NCI-H187 (cell line): ENCODE measurements at regions not wholly inside any gene's neighbourhood (a gene's known extent, or its start where the extent isn't known, plus 50 kb on each side); places are given as distances from the start of the nearest gene placed in this dataset.
A peak's percentile ranks its signal among the peaks of the same experiment; 100 is the strongest.
"Not testable (repeated sequence)": the region's sequence is repeated elsewhere in the genome, so short reads cannot be mapped to it uniquely, and the experiment has no call there.

Source experiments
- DNase-seq, 2 experiments: peaks; one replicate each; lab custom pipeline; 2025; lab: John Stamatoyannopoulos, UW

DNA sequence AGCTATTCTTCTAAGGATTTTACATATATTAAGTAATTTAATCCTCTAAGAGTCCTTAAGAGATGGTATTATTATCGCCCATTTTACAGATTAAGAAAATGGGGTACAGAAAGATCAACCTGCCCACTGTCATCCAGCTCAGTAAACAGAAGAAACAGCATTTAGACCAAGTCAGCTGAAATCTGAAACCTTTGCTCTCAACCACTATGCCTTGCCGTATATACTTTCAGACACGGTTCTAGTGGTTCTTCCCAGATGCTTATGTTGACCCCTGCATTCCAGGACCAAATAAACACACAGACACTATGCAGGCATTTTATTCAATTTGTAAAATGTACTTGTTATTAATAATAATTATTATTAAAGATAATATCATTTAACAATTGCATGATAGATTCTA is 854.8 kb downstream of the KCNJ2 start:
- DNase-seq = no peak

DNA sequence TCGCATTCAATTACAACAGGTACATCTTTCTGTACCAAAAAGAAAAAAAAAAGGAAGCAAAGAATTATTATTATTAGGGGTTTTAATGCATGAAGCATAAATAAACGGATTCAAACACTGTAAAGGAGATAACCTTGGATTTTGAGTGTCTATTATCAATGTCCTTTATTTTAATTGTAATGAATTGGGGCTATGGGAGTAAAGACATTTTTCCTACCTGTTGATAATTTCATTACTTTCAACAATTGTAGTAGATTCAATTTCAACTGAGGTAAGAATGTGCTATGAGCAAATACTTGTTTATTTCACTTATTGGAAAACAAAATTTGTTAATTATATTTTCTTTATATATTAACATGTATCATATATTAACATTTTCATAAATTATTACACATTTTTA is 855.6 kb downstream of the KCNJ2 start:
- no peak for DNase-seq

GRCh38 chr17:71029246-71029645 is 859.9 kb downstream of the KCNJ2 start:
- no peak for DNase-seq

- DNase-seq = not testable (repeated sequence)
These were observed 862.0 kb downstream of the KCNJ2 start for GRCh38 chr17:71031286-71031685.

- DNase-seq = no peak
These were observed 863.5 kb downstream of the KCNJ2 start for GRCh38 chr17:71032746-71033273.

DNA sequence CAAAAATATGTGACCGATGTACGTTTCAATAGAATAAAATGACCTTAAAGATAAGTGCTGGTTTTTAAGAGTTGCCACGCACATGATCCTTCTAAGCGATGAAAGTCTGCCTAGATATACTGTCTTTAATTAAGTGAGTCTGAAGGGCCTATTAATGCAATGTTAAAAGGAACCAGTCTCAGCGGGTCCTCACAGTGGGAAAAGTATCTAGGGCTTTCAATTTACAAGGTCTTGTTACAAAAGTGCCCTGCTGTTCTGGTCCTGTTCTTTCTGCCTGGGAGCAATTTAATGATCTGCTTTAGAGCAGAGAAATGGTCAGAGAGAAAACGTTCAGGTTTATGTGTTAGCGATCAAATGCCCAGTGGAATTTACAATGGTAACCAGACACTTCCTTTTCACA is 864.0 kb downstream of the KCNJ2 start:
- no peak for DNase-seq

DNA sequence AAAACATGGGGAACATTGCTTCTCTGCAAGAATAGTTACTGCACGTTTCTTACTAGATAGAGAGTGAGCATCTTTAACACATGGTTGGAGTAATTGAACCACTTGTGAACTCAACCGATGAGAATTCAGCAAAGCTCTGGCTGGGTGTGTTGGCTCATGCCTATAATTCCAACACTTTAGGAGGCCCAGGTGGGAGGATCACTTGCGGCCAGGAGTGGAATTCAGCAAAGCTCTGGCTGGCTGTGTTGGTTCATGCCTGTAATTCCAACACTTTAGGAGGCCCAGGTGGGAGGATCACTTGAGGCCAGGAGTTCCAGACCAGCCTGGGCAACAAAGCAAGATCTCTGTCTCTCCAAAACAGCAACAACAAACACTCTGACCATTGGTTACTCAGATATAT is 865.9 kb downstream of the KCNJ2 start:
- no peak for DNase-seq

DNA sequence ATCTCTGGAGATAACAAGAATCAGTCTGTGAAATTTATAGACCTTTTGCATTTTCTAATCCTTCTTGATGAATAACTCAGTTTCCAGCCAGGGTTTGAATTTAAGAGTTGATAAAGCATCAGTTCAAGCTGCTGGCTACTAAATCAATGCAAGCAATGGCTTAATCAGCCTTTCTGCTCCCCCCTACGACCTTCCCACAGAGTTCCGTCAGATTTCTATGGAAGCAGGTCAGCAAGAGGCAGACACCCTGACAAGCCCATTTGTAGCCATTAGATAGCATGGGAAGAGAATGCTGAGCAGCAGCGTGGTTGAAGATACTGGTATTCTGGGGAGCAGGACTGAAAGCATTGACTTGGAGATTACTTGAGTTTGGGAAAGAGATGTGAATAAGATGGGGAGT is 868.1 kb downstream of the KCNJ2 start:
- DNase-seq = no peak

- no peak for DNase-seq
These were observed 870.1 kb downstream of the KCNJ2 start for GRCh38 chr17:71039391-71039790.

GRCh38 chr17:71052971-71053370 is 883.6 kb downstream of the KCNJ2 start:
- DNase-seq = no peak

- no peak for DNase-seq
These were observed 885.8 kb downstream of the KCNJ2 start for GRCh38 chr17:71055128-71055527.

- DNase-seq = no peak
These were observed 888.1 kb downstream of the KCNJ2 start for GRCh38 chr17:71057448-71057847.

- no peak for DNase-seq
These were observed 888.6 kb downstream of the KCNJ2 start for GRCh38 chr17:71057938-71058337.

GRCh38 chr17:71063127-71063526 is 893.8 kb downstream of the KCNJ2 start:
- no peak for DNase-seq

DNA sequence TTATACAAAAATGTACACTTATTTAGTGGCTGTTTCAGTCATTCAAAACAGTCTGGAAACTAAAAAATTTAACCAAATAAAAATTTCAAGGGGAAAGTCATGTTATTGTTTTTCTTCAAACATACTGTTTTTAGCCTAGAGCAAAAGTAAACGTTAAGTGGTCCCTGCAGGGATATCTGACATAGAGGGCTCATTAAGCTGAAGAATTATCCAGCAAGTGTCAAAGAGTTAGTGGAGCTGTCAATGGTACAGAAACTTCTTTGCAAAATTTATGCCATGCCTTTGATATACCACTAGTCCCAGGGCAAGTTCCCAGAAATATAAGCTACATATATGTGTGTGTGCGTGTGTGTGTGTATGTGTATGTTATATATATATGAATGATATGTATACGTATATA is 894.2 kb downstream of the KCNJ2 start:
- no peak for DNase-seq

DNA sequence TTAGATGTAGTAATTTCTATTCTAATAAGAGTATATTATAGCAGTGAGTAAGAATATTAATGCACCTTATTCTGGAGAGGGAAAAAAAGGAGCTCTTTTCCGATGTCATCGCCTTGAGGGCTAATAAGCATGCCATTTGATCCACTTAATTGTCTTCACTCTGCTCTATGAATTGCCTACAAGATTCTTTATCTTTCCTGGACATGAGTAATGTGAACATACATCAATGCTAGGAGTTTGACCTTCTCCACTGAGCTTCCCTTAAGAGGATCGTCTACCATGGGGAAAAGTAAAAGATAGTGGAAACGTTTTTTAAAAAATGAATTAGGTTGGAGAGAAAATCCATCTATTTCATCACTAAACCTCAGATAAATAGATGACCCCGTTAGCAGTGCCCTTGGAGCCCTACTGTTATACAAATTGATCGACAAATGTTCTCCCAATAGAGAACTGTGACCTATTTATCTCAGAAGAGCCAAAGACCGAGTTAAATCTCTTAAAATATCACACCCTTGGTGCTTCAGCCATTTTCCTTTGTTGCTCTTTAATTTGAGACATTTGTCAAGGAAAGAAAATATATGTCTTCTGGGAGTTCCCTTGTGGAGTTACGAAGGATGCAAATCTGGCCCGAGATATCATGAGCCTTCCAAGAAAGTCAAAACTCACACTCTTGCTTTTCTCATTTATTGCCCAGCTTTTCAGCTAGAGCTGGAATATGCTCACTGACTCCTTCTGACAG is 898.5 kb downstream of the KCNJ2 start:
- no peak for DNase-seq

DNA sequence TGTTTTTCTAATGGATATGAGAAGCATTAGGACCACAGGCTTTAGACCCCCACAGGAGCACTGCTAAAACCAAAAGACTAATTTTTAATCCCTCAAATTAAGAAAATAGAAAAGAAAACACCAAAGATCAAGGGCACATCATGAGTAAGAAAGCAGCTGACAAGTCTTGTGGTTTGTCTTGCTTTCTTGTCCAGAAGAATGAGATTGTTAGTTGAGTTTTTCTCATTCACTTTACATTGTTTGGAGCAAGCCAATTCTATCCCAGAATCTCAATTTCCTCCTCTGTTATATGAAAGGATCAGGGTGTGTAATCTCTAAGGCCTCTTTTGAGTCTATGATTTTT is 899.0 kb downstream of the KCNJ2 start:
- DNase-seq = no peak

DNA sequence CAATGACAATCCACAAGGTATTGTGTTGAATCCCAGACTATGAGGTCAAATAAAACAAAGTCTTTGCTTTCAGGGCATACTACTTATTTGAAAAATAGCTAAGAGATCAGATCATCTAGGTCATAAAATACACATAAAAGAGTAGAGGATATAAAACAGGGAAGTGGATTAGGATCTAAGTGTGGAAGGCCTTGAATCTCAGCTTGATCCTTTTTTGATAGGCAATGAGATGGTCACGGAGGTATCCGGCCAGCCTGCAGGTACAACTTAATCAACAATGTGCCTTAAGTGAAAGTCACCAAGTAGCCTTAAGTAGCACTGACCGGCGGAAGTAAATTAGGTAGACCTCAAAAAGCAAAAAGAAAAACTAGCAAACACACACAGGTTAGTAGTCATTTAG is 901.7 kb downstream of the KCNJ2 start:
- no peak for DNase-seq

- no peak for DNase-seq
These were observed 902.5 kb downstream of the KCNJ2 start for GRCh38 chr17:71071837-71072236.

GRCh38 chr17:71080937-71081336 is 911.6 kb downstream of the KCNJ2 start:
- DNase-seq = no peak

GRCh38 chr17:71081666-71082065 is 912.3 kb downstream of the KCNJ2 start:
- no peak for DNase-seq

DNA sequence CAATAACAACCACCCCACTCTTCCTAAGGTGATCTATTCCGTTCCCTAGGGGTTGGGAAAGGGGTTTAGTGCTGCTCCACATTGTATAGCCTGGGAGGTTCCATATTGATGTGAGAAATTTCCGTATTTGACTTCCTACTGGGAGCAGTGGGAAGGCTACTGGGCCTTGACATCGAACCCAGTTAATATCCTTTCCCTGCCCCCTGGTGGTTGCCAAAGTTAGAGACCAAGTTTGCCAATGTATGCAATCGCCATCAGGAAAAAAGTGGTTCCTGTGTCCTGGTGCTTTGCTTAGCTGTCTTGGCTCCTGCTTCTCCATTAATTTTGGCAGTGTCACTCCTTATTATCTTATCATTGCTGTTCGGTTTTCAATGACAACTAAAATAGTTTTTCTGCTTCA is 914.9 kb downstream of the KCNJ2 start:
- peak; percentile 5 to 9 for DNase-seq

DNA sequence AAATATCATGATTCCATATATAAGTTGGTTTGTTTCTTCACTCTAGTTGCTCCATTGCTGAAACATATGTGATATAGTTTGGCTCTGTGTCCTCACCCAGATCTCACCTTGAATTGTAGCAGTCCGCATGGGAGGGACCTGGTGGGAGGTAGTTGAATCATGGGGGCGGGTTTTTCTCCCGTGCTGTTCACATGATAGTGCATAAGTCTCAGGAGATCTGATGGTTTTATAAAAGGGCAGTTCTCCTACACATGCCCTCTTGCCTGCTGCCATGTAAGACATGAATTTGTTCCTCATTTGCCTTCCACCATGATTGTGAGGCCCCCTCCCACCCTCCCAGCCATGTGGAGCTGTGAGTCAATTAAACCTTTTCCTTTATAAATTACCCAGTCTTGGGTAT is 915.5 kb downstream of the KCNJ2 start:
- no peak for DNase-seq
